Neural cell (in vitro differentiated cells): ENCODE measurements at regions not wholly inside any gene's neighbourhood (a gene's known extent, or its start where the extent isn't known, plus 50 kb on each side); places are given as distances from the start of the nearest gene placed in this dataset.

ENCODE experiments used
- H2AFZ ChIP-seq: fragments of 200-600, 300-800 bp; sonication (generic), shearing (Covaris generic); 2 replicates; pipeline ENCODE4 v1.6.0; 2014; ENCODE audit warnings: low read depth, mild to moderate bottlenecking, antibody characterized with exemption, low read length, moderate library complexity
- H3F3A ChIP-seq: fragments of 200-600 bp; shearing (Covaris generic); 2 replicates; pipeline ENCODE4 v1.6.1; 2016; ENCODE audit warnings: mild to moderate bottlenecking, moderate library complexity, mixed read lengths, antibody characterized with exemption, low read length; ENCODE audit not compliant: insufficient read depth, poor library complexity, severe bottlenecking
- H3K27ac ChIP-seq: fragments of 200-600, 300-800 bp; sonication (generic), shearing (Covaris generic); 2 replicates; pipeline ENCODE4 v1.5.1; 2014; ENCODE audit warnings: mild to moderate bottlenecking, low read length, moderate library complexity
- H3K27me3 ChIP-seq: fragments of 300-800, 200-600 bp; sonication (generic), shearing (Covaris generic); 2 replicates; pipeline ENCODE4 v1.6.0; 2014; ENCODE audit warnings: mild to moderate bottlenecking, low read depth, low read length, moderate library complexity; ENCODE audit not compliant: insufficient read depth
- H3K36me3 ChIP-seq: fragments of 300-800, 200-600 bp; sonication (generic), shearing (Covaris generic); 2 replicates; pipeline ENCODE4 v1.5.1; 2014; ENCODE audit warnings: mild to moderate bottlenecking, antibody characterized with exemption, low read length, moderate library complexity; ENCODE audit not compliant: insufficient read depth
- H3K4me2 ChIP-seq: fragments of 300-800, 200-600 bp; sonication (generic), shearing (Covaris generic); 2 replicates; pipeline ENCODE4 v1.6.0; 2014; ENCODE audit warnings: mild to moderate bottlenecking, low read length
- H3K4me3 ChIP-seq: fragments of 300-800, 200-600 bp; sonication (generic), shearing (Covaris generic); 2 replicates; pipeline ENCODE4 v1.5.1; 2014; ENCODE audit warnings: mild to moderate bottlenecking, low read length, moderate library complexity
- H3K79me2 ChIP-seq: fragments of 200-600 bp; shearing (Covaris generic); replicated peaks from 2 replicates; pipeline ENCODE4 v1.6.0; 2014; ENCODE audit warnings: mild to moderate bottlenecking, low read length, moderate library complexity; ENCODE audit not compliant: insufficient read depth
- H3K9ac ChIP-seq: fragments of 300-800, 200-600 bp; sonication (generic), shearing (Covaris generic); 2 replicates; pipeline ENCODE4 v1.6.1; 2016; ENCODE audit warnings: mild to moderate bottlenecking, low read length, mixed read lengths
- H3K9me2 ChIP-seq: fragments of 200-600 bp; shearing (Covaris generic); 2 replicates; pipeline ENCODE4 v1.6.1; 2016; ENCODE audit warnings: mild to moderate bottlenecking, low read length, mixed read lengths; ENCODE audit not compliant: insufficient read depth
- H3K9me3 ChIP-seq: fragments of 200-600, 300-800 bp; sonication (generic), shearing (Covaris generic); 2 replicates; pipeline ENCODE4 v1.6.1; 2016; ENCODE audit warnings: mild to moderate bottlenecking, mixed run types, low read length, moderate library complexity, mixed read lengths
- H4K20me1 ChIP-seq: fragments of 200-600 bp; shearing (Covaris generic); 2 replicates; pipeline ENCODE4 v1.6.1; 2016; ENCODE audit warnings: mild to moderate bottlenecking, mixed run types; ENCODE audit not compliant: insufficient read depth
- EP300 ChIP-seq: fragments of 450-650 bp; conservative IDR thresholded peaks from 2 replicates; pipeline ENCODE4 v1.6.1; 2014; ENCODE audit warnings: antibody characterized with exemption, mild to moderate bottlenecking, moderate library complexity; ENCODE audit not compliant: poor library complexity, severe bottlenecking
- EZH2 ChIP-seq: fragments of 200-600, 300-800 bp; shearing (Covaris generic), sonication (generic); IDR thresholded peaks from 2 replicates; pipeline ENCODE4 v1.6.1; 2014; ENCODE audit warnings: antibody characterized with exemption, low read length, borderline replicate concordance, mild to moderate bottlenecking; ENCODE audit not compliant: insufficient read depth, poor library complexity, severe bottlenecking
- MXI1 ChIP-seq: fragments of 450-650 bp; conservative IDR thresholded peaks from 2 replicates; pipeline ENCODE4 v1.6.1; 2014; ENCODE audit warnings: antibody characterized with exemption, mild to moderate bottlenecking; ENCODE audit not compliant: poor library complexity, severe bottlenecking
- RAD21 ChIP-seq: fragments of 450-650 bp; conservative IDR thresholded peaks from 2 replicates; pipeline ENCODE4 v1.6.1; 2014; ENCODE audit warnings: antibody characterized with exemption, mild to moderate bottlenecking, moderate library complexity
- TAF1 ChIP-seq: IDR thresholded peaks from 2 replicates; pipeline ENCODE4 v1.6.1; 2012; ENCODE audit warnings: low read depth
- TF ChIP-seq, protein P1 (sequence below): IDR thresholded peaks from 2 replicates; pipeline ENCODE4 v1.6.1; 2012; ENCODE audit warnings: borderline replicate concordance

DNA sequence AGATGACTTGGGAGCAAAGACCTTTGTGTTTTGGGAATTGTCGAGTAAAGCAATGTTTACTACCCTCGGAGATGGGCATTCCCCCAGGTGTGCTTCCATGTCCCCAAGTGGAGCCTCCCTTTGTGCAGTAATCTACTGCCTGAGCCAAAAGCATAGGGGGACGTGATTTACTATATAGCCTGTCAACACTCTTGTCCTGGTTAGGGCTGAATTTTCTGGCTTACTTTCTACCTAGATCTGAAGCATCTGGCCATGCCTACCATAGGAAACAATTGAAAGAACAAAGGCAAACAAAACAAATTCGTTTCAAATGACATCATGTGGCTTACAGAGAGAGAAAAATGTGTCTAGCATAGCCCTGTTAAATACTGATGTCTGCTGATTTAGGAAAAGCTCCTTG is 350.6 kb downstream of the SAMD5 start:
- Histone ChIP-seq H3K4me2 (no peak overlapping the region), H3K9ac (no peak overlapping the region), H3K27ac (no peak overlapping the region), H3K36me3 (no peaks in the 10 kb centered on the region), H3F3A (no peaks in the 10 kb centered on the region), H3K9me3 (no peaks in the 10 kb centered on the region), H4K20me1 (no peaks in the 10 kb centered on the region), H3K79me2 (no peaks in the 10 kb centered on the region), H2AFZ (no peak overlapping the region), H3K9me2 (no peaks in the 10 kb centered on the region), H3K4me3 (no peak overlapping the region), H3K27me3 (no peaks in the 10 kb centered on the region)
- TF ChIP-seq EZH2 (no peak), TAF1 (no peak), MXI1 (no peak), EP300 (no peak), RAD21 (no peak)
- TF ChIP-seq, protein P1, sequence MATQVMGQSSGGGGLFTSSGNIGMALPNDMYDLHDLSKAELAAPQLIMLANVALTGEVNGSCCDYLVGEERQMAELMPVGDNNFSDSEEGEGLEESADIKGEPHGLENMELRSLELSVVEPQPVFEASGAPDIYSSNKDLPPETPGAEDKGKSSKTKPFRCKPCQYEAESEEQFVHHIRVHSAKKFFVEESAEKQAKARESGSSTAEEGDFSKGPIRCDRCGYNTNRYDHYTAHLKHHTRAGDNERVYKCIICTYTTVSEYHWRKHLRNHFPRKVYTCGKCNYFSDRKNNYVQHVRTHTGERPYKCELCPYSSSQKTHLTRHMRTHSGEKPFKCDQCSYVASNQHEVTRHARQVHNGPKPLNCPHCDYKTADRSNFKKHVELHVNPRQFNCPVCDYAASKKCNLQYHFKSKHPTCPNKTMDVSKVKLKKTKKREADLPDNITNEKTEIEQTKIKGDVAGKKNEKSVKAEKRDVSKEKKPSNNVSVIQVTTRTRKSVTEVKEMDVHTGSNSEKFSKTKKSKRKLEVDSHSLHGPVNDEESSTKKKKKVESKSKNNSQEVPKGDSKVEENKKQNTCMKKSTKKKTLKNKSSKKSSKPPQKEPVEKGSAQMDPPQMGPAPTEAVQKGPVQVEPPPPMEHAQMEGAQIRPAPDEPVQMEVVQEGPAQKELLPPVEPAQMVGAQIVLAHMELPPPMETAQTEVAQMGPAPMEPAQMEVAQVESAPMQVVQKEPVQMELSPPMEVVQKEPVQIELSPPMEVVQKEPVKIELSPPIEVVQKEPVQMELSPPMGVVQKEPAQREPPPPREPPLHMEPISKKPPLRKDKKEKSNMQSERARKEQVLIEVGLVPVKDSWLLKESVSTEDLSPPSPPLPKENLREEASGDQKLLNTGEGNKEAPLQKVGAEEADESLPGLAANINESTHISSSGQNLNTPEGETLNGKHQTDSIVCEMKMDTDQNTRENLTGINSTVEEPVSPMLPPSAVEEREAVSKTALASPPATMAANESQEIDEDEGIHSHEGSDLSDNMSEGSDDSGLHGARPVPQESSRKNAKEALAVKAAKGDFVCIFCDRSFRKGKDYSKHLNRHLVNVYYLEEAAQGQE, result no peak

DNA sequence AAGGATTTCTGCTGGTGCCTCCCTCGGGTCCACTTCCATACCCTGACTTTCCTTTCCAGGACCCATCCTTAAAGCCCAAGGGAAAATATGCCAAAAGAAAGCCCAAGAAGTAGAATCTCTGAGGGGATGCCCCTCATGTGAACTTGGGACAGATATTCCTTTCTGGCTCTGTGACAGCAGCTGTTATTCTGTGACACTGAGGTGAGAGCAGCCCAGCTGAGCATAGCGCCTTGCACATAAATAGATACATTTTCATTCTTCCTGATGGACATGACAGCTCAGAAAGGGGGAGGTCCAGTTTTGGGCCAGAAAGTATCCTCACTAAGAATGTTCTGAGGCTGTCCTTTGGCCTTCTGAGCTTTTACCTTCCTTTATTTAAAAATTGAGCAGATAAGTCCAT is 353.2 kb downstream of the SAMD5 start:
- Histone ChIP-seq H3K4me3 (no peak overlapping the region), H3F3A (no peaks in the 10 kb centered on the region), H4K20me1 (no peaks in the 10 kb centered on the region), H3K9ac (no peak overlapping the region), H3K4me2 (no peak overlapping the region), H3K79me2 (no peaks in the 10 kb centered on the region), H3K27ac (peak overlapping the region; percentile 4), H2AFZ (no peak overlapping the region), H3K27me3 (no peaks in the 10 kb centered on the region), H3K9me3 (no peaks in the 10 kb centered on the region), H3K9me2 (no peaks in the 10 kb centered on the region), H3K36me3 (no peaks in the 10 kb centered on the region)
- TF ChIP-seq, protein P1, result no peak
